Endothelial cell of umbilical vein (primary cell): ENCODE measurements at regions not wholly inside any gene's neighbourhood (a gene's known extent, or its start where the extent isn't known, plus 50 kb on each side); places are given as distances from the start of the nearest gene placed in this dataset.

Source experiments
- BruUV-seq: library from RNA; stranded (reverse); fragments of 400-500 nt; replicated peaks from 2 replicates; lab custom pipeline; 2021; lab: Mats Ljungman, UMichigan
- CTCF ChIA-PET: fragments of 300-600, 350-600 bp; sonication (Branson Sonifier 250); formaldehyde crosslinking; loops from one replicate; lab custom pipeline; 2021; ENCODE audit warnings: antibody characterized with exemption, inconsistent platforms; lab: Charles Lee
- POLR2A ChIA-PET: fragments of 300-600, 350-600 bp; sonication (Branson Sonifier 250); formaldehyde crosslinking; loops from one replicate; lab custom pipeline; 2021; ENCODE audit warnings: antibody characterized with exemption, inconsistent platforms; lab: Charles Lee
- DNase-seq: peaks from one replicate; pipeline ENCODE4 v3.0.0-alpha.2; 2011; ENCODE audit warnings: low read depth, low spot score
- FAIRE-seq: peaks from 2 replicates; lab custom pipeline; 2011; peaks lifted over from hg19 to GRCh38; lab: Jason Lieb, UNC
- H2AFZ ChIP-seq: 2 replicates; pipeline ENCODE4 v1.6.0; 2012; ENCODE audit warnings: low read depth, low read length, control low read depth, inconsistent platforms
- H3K27ac ChIP-seq: 2 replicates; pipeline ENCODE4 v1.5.1; 2011; ENCODE audit warnings: low read depth, mild to moderate bottlenecking, control low read depth, low read length, moderate library complexity; ENCODE audit not compliant: insufficient read depth
- H3K27me3 ChIP-seq, 2 experiments: 2 replicates each; pipeline versions ENCODE4 v1.6.0 to v1.6.1; 2011; ENCODE audit warnings: low read length in 2 of 2, mixed read lengths in 1 of 2; ENCODE audit not compliant: control insufficient read depth in 2 of 2, insufficient read depth in 2 of 2
- H3K36me3 ChIP-seq, 2 experiments: 2 replicates in 1 of 2; 3 replicates in 1 of 2; pipeline ENCODE4 v1.5.1; 2011; ENCODE audit warnings: low read length in 2 of 2, mild to moderate bottlenecking in 1 of 2, moderate library complexity in 1 of 2; ENCODE audit not compliant: control insufficient read depth in 2 of 2, insufficient read depth in 2 of 2; ENCODE audit errors: extremely low read depth in 1 of 2
- H3K4me1 ChIP-seq: 3 replicates; pipeline ENCODE4 v1.5.1; 2011; ENCODE audit warnings: mild to moderate bottlenecking, low read length; ENCODE audit not compliant: control insufficient read depth, insufficient read depth; ENCODE audit errors: extremely low read depth
- H3K4me2 ChIP-seq: 2 replicates; pipeline ENCODE4 v1.6.1; 2011; ENCODE audit warnings: low read length, control low read depth, mixed read lengths; ENCODE audit not compliant: insufficient read depth
- H3K4me3 ChIP-seq, 3 experiments: fragments of 200-600 bp in 1 of 3; sonication (generic), shearing (Covaris generic) in 1 of 3; replicated peaks in 1 of 3; 2 replicates each; pipeline ENCODE4 v1.5.1; 2011 to 2016; ENCODE audit warnings: control low read depth in 3 of 3, low read length in 3 of 3, mild to moderate bottlenecking in 2 of 3, inconsistent platforms in 1 of 3, low read depth in 1 of 3, moderate library complexity in 1 of 3; ENCODE audit not compliant: insufficient read depth in 1 of 3
- H3K79me2 ChIP-seq: 2 replicates; pipeline ENCODE4 v1.6.0; 2012; ENCODE audit warnings: low read length, inconsistent platforms; ENCODE audit not compliant: control insufficient read depth, insufficient read depth
- H3K9ac ChIP-seq: replicated peaks from 2 replicates; pipeline ENCODE3; 2011; ENCODE audit warnings: low read length, control low read depth; ENCODE audit not compliant: insufficient read depth; ENCODE audit errors: extremely low read depth
- H3K9me1 ChIP-seq: replicated peaks from 3 replicates; pipeline ENCODE4 v1.6.0; 2011; ENCODE audit warnings: mild to moderate bottlenecking, low read length; ENCODE audit not compliant: control insufficient read depth, insufficient read depth; ENCODE audit errors: extremely low read depth
- H3K9me3 ChIP-seq: replicated peaks from 2 replicates; pipeline ENCODE4 v1.5.1; 2012; ENCODE audit warnings: low read length, inconsistent platforms; ENCODE audit not compliant: control insufficient read depth, insufficient read depth
- H4K20me1 ChIP-seq: replicated peaks from 2 replicates; pipeline ENCODE3; 2011; ENCODE audit warnings: mild to moderate bottlenecking, low read length; ENCODE audit not compliant: control insufficient read depth, insufficient read depth; ENCODE audit errors: extremely low read depth
- CTCF ChIP-seq, 2 donors: IDR thresholded peaks; 1 replicate in 1 of 2; 2 replicates in 1 of 2; pipeline ENCODE4 v1.5.1; 2011; ENCODE audit warnings: low read length in 2 of 2, mild to moderate bottlenecking in 2 of 2, moderate library complexity in 2 of 2, control low read depth in 1 of 2, inconsistent platforms in 1 of 2, low read depth in 1 of 2; ENCODE audit not compliant: insufficient read depth in 1 of 2; ENCODE audit errors: extremely low read depth in 1 of 2
- EZH2 ChIP-seq: IDR thresholded peaks from 2 replicates; pipeline ENCODE4 v1.6.1; 2012; ENCODE audit warnings: borderline replicate concordance, low read depth, mild to moderate bottlenecking, moderate library complexity, low read length, inconsistent platforms; ENCODE audit not compliant: severe bottlenecking
- FOS ChIP-seq: IDR thresholded peaks from 2 replicates; pipeline ENCODE4 v1.6.1; 2011; ENCODE audit warnings: mild to moderate bottlenecking, low read length, moderate library complexity, borderline replicate concordance; ENCODE audit not compliant: insufficient read depth
- GATA2 ChIP-seq: IDR thresholded peaks from 2 replicates; pipeline ENCODE4 v1.7.0; 2011; ENCODE audit warnings: low read depth, mild to moderate bottlenecking, moderate library complexity, mixed read lengths, low read length; ENCODE audit not compliant: insufficient read length, insufficient read depth
- JUN ChIP-seq: IDR thresholded peaks from 2 replicates; pipeline ENCODE4 v1.6.1; 2011; ENCODE audit warnings: borderline replicate concordance, low read depth; ENCODE audit not compliant: insufficient read length, insufficient read depth
- MAX ChIP-seq: IDR thresholded peaks from 2 replicates; pipeline ENCODE4 v1.6.1; 2011; ENCODE audit not compliant: insufficient read depth, insufficient read length
- MYC ChIP-seq: IDR thresholded peaks from one replicate; pipeline ENCODE4 v1.6.1; 2011; ENCODE audit warnings: mild to moderate bottlenecking, low read depth, low read length
- POLR2A ChIP-seq: IDR thresholded peaks from 2 replicates; pipeline ENCODE4 v1.6.1; 2012; ENCODE audit warnings: low read depth, mild to moderate bottlenecking, control low read depth, low read length
- POLR2AphosphoS5 ChIP-seq: IDR thresholded peaks from 2 replicates; pipeline ENCODE4 v1.6.1; 2012; ENCODE audit warnings: low read depth, mild to moderate bottlenecking, control low read depth, low read length, moderate library complexity; ENCODE audit not compliant: insufficient read depth
- dilution Hi-C: fragments of 300-500 bp; cut with MboI; formaldehyde crosslinking; loops from one replicate; pipeline ENCODE4 v1.15.0; 2019; ENCODE audit warnings: low sequenced_read_pairs; ENCODE audit not compliant: extremely low pct_ligation_motif_present
- intact Hi-C: fragments of 100-400 bp; cut with micrococcal nuclease; formaldehyde crosslinking; loops from one replicate; pipeline ENCODE4 v1.10.0; 2022

- DNase-seq = no peak
- Histone ChIP-seq H4K20me1 (no peaks in the 10 kb centered on the region), H2AFZ (no peak overlapping the region), H3K9me1 (no peaks in the 10 kb centered on the region), H3K9ac (no peak overlapping the region), H3K4me1 (no peaks in the 10 kb centered on the region), H3K36me3 (no peaks in the 10 kb centered on the region), H3K27ac (no peak overlapping the region), H3K4me3 (no peak overlapping the region), H3K9me3 (no peaks in the 10 kb centered on the region), H3K27me3 (no peaks in the 10 kb centered on the region), H3K4me2 (no peak overlapping the region), H3K79me2 (no peaks in the 10 kb centered on the region)
- no peak for TF ChIP-seq FOS
- TF ChIP-seq MAX = no peak
- no peak for TF ChIP-seq GATA2
- no peak for TF ChIP-seq POLR2A
- no peak for TF ChIP-seq JUN
- TF ChIP-seq POLR2AphosphoS5 = no peak
- TF ChIP-seq EZH2 = no peak
- TF ChIP-seq CTCF (IDR thresholded peaks at IDR 0.05; ENCODE audit: extremely low read depth in 1 of 2, insufficient read depth in 1 of 2, low read depth in 1 of 2, low read length in 2 of 2) = no peak
- TF ChIP-seq MYC = no peak
- intact Hi-C loops (no loop called here), dilution Hi-C loops (no loop called here)
- FAIRE-seq = no peak
- ChIA-PET POLR2A (no interaction called here), CTCF (no interaction called here)
- BruUV-seq = no TSS peak
Observed at GRCh38 chr1:184289825-184290550, 96.8 kb upstream of the C1orf21 start.
